ENCODE measurements at regions not wholly inside any gene's neighbourhood (a gene's known extent, or its start where the extent isn't known, plus 50 kb on each side); places are given as distances from the start of the nearest gene placed in this dataset.

GRCh38 chr2:217642944-217643343 is 359.9 kb downstream of the TNS1 start:
- no peak for TF ChIP-seq CTCF (IDR thresholded peaks at IDR 0.05)
- TF ChIP-seq POLR2A (IDR thresholded peaks at IDR 0.05): no peak

Measured in body of pancreas (tissue), 4 donors.